WTC11 (cell line): ENCODE measurements at regions not wholly inside any gene's neighbourhood (a gene's known extent, or its start where the extent isn't known, plus 50 kb on each side); places are given as distances from the start of the nearest gene placed in this dataset.

Experiments used
- CTCF ChIP-seq: fragments of 200-600 bp; IDR thresholded peaks from 2 replicates; pipeline ENCODE4 v1.8.0; 2022; ENCODE audit warnings: antibody characterized with exemption
- FOXK1 ChIP-seq: sonication (generic); formaldehyde crosslinking; IDR thresholded peaks from 2 replicates; pipeline ENCODE4 v1.8.0; 2022; ENCODE audit warnings: mild to moderate bottlenecking, moderate library complexity, missing genetic modification reagents
- SP1 ChIP-seq: sonication (generic); formaldehyde crosslinking; conservative IDR thresholded peaks from 2 replicates; pipeline ENCODE4 v1.8.1; 2022; ENCODE audit warnings: missing genetic modification reagents
- TF ChIP-seq, protein P1 (sequence below): sonication (generic); formaldehyde crosslinking; IDR thresholded peaks from 2 replicates; pipeline ENCODE4 v1.8.1; 2022; ENCODE audit warnings: mild to moderate bottlenecking, missing genetic modification reagents, moderate library complexity, borderline replicate concordance

- TF ChIP-seq SP1 (CRISPR knock-in tag) (no peak), CTCF (no peak), FOXK1 (CRISPR knock-in tag) (no peak)
- TF ChIP-seq, protein P1, sequence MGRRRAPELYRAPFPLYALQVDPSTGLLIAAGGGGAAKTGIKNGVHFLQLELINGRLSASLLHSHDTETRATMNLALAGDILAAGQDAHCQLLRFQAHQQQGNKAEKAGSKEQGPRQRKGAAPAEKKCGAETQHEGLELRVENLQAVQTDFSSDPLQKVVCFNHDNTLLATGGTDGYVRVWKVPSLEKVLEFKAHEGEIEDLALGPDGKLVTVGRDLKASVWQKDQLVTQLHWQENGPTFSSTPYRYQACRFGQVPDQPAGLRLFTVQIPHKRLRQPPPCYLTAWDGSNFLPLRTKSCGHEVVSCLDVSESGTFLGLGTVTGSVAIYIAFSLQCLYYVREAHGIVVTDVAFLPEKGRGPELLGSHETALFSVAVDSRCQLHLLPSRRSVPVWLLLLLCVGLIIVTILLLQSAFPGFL (CRISPR knock-in tag), result no peak
Observed at GRCh38 chr4:19823781-19824180, 427.9 kb upstream of the SLIT2 start.
